GM18502 (cell line): ENCODE measurements at regions not wholly inside any gene's neighbourhood (a gene's known extent, or its start where the extent isn't known, plus 50 kb on each side); places are given as distances from the start of the nearest gene placed in this dataset.

Experiments
- ATAC-seq: cut with Tn5 transposase; IDR thresholded peaks from one replicate; pipeline ENCODE4 v1.9.1; 2021; ENCODE audit warnings: mild to moderate bottlenecking; ENCODE audit not compliant: unreplicated experiment, poor library complexity

DNA sequence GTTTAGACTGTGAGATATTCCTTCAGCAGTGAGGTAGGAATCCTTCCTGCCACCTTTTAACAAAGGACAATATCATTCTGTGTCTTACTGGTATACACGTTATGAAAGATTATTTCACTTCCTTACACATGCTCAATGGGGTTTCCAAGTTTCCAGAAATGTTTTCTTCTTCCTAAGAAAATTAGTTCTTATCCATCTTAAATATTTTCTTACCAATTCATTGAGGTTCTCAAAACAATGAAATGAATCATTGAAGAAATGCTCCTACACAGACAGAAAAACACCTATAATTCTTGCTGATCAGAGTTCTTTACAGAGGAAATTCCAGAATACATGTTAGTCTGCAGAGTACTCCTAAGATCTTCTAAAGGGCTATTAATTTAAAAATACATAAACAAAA lies 51.4 kb upstream of the SEC61G start:
- no peak for ATAC-seq

DNA sequence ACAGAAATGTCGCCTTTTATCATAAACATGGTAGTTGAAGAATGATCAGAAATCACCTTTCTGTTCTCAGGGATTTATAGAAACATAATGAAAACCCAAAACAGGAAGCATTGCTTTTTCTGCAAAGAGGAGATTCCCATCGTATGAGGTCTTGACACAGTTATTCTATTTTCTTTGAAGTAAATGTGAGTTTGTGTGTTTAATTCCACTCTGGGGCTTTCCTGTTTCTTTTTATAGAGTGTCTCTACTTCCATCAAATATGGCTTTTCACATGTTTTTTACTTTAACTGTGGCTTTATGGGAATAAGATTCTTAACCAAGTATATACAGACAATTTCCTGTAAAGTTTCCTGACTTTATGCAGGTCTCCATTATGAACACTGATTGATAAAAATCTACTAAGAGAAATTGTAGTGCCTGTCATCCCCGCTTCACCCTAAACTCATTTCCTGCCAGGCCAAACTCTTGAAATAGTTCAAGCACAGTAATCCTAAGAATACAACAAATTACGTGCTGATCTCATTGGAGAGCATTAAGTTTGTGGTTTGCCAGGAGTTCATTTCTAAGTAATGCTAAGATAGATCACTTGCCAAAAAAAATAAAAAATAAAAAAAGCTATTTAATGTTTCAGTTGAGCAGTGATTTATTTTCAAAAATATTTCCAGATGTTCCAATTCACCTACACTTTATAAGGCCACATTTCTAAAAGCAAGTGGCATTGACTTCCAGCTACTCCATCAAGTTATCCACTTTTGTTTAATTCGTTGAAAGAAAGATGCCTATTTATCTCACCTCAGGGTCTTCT lies 52.2 kb upstream of the SEC61G start:
- no peak for ATAC-seq

DNA sequence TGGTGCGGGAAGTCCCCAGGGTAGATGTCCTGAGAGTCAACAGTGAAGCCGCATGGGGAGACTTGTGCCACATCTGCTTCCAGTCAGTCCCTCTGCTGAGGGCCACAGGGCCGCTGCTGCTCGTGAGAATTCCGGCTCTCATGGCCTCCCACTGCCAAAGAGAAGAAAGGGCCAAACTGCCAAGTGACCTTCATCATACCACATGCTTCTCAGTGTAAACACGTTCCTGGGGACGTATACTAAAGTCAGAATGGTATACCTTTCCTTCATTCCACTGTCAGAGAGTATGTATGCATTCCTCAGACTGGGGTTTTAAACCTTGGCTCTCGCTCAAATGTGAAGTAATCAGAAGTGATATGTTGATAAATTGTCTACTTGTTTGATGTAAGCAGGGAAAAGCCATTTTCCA lies 52.8 kb upstream of the SEC61G start:
- ATAC-seq, result no peak

DNA sequence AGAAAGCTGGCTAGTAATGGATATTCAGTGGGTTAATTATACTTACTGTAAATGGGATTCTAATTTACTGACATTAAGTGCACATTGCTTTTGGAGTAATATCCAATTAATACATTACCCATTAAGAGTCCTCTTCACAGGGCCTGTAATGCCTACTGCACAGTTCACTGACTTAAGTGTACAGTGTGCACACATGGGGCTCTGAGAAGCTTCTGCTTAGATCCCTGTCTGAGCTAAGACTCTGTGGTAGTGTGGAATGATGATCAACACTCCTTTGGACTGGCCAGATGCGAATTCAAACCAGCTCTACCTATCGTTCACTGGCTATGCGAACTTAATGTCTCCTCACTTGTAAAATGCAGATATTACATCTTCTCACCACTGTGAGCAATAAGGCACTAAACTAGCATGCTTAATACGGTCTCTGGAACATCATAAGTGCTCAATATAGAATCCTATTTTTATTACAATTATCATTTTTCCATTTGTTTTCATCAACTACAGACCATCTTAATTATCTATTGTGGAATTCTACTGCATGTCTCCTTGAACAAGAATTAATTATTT lies 53.8 kb upstream of the SEC61G start:
- ATAC-seq, result no peak

DNA sequence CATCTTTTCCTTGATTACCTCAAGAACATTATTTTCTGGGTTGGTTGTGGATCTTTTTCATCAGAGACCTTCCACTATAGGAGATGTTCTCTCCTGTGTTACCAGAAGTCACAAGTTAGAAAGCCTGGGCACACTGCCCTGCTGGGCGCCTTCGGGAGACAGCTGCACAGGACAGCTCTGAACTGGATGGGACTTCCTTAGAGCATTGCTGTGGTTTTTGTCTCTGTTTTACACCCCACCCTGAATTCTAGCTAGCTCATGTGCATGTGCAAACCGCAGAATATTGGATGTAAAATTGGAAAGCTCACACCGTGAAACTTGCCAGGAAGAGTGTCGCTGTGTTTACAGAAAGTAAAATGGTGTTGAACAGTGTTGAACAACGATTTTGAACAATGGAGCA lies 54.4 kb upstream of the SEC61G start:
- ATAC-seq, result no peak

DNA sequence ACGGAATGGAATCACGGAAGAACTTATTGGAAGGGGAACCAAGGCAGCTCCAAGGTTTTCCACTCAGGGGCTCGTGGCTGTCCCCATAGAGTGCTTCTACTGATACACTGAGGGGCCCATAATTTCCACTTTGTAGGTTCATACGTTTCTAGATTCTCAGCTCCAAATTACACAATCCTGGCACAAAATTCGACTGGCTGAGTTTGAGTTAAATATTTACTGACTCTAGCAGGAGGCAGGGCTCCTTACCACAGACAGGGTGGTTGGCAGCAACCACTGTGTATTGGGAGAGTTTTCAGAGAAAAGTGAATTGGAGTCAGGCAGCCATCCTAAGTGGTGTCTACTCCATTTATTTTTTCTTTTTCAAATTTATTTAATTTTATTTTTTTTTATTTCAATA lies 55.4 kb upstream of the SEC61G start:
- no peak for ATAC-seq

DNA sequence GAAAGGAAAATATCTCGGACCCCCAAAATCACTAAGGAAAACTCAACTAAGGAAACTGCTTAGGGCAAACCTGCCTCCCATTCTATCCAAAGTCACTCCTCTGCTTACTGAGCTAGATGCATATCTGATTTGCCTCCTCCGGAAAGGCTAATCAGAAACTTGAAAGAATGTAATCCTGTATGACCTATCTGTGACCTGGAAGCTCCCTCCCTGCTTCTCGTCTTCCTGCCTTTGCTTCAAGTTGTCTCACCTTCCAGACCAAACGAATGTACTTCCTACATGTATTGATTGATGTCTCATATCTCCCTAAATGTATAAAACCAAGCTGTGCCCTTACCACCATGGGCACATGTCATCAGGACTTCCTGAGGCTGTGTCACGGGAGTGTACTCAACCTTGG lies 58.1 kb upstream of the SEC61G start:
- ATAC-seq, result no peak

DNA sequence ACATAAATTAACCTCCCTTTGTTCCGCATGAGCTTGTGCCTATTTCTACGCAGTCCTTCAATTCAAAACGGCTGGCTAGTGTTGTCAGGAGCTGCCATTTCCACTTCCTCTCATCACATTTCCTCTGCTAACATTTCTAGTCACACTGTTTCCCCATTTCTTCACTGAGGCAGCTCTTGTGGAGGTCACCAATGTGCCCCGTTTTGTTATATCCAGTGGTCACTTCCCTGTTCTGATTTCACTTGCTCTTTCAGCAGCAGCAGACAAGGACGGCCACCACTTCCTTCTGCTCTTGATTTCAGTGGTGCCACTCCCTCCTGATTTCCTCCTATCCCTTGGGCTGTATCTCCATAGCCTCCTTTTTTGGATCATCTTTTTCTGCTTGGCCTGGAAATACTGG lies 64.8 kb upstream of the SEC61G start:
- ATAC-seq, result no peak

DNA sequence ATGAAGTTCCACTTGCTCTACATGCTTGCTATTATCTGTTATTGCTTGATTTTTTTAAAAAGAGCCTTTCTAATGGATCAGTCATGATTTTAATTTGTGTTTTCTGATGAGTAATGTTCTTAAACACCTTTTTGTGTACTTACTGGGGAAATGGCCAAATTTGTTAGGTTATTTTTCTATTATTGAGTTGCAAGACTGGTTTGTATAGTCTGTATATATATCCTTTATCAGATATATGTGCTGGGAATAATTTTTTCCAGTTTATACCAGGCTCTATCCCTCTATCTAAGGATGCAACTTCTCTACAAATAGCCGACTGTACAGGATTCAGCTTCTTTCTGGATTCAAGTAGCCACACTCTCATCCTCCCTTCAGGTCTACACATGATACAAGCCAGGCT lies 65.6 kb upstream of the SEC61G start:
- ATAC-seq, result no peak

DNA sequence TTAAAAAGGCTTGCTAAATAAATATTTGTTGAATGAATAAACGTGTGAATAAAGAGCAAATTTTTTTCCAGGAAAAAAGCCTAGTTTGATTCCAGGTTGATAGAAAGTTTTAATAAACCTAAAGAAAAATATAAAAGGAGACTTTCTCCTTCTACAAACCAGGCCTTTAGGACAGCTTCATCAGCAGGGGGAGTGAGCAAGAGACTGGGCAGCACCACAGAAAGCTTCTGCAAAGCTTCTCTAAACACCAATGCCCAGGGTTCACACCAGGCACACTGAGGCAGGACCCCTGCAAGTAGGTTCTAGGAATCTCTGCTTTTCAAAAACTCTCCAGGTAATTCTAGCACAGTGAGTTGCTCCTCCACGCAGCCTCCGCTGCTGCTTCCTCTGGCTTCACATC lies 66.4 kb upstream of the SEC61G start:
- ATAC-seq, result no peak

DNA sequence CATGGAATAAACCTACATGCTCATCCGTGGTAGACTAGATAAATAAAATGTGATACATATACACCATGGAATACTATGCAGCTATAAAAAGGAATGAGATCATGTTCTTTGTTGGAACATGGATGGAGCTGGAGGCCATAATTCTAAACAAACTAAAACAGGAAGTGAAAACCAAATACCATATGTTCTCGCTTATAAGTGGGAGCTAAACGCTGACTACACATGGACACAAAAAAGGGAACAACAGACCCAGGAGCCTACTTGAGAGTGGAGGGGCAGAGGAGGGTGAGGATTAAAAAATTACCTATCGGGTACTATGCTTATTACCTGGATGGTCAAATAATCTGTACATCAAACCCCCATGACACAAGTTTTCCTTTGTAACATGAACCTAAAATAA lies 68.7 kb upstream of the SEC61G start:
- ATAC-seq, result no peak

DNA sequence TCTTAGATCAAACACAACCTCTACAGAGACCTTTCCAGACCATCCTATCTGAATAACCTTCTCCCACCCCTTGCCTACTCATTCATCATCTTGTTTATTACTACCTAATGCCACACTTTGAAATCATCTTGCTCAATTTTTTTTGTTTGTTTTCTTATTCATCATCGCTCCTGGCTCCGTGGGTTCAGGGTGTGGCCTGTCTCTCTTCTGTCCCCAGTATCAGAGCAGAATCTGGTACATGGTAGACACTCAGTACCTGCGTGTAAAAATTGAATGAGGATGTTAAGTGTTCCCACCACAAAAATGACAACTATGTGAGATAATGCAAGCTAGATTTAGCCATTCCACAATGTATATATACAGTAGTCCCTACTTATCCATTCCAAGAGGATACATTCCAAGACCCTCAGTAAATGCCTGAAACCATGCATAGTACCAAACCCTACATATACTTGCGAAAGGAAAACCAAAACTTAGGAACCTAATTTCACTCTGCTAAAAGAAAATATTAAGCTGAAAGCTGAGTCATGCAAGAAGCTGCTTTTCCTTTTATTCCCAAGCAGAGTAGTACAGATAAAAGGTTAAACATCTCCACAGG lies 72.1 kb upstream of the SEC61G start:
- no peak for ATAC-seq

DNA sequence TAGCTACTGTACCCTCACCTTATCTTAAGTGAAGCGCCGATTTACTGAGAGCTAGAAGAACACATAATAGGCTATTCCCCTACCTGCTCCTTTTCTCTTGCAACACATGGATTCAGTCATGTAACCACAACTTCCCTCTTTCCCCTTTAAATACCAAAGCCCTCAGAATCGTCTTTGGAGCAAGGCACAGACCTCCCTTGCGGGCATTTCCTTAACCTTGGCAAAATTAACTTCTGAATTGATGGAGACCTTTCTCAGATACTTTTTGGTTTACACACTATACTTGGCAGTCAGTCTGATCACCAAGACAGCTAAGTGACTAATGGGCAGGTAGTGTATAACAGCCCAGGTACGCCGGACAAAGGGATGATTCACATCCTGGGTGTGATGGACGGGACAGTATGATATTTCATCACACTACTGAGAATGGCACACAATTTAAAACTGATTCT lies 72.7 kb upstream of the SEC61G start:
- no peak for ATAC-seq

DNA sequence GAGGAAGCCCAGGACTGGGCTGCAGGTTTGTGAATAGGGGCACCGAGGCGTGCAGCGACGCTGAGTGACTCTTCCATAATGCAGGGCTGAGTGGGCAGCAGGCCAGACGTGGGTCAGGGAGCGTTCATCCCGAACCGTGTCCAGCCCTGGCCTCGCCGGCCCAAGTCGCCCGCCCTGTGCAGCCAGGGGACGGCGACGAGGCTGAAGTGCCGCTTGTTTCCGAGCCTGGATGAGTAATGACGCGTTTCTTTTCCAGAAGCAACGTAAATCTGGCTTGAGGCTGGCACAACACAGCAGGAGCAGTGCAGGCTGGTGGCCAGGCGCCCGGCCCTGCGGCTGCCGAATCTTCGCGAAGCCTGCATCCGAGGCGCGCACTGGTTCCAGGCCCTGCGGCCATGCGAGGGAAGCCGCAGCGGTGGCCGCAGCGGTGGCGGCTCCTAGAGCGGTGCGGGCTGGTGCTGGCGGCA lies 74.0 kb upstream of the SEC61G start:
- no peak for ATAC-seq

DNA sequence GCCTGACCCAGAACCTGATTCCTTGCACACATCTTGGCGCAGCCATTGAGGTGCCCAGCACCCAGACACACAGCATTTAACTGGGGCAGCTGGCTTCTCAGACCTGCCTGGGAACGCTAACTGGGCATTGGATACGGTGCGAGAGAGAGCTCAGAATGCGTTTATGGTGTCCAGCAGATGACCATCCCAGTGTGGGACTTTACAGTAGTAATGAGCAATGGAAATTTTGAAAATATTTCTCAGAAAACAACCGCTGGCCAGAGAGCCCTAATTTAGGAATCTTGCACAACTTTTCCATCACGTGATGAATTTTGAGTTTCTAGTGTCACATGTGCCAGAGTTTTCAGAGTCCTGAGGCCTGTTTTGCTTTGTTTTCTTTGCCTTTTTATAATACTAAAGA lies 78.2 kb upstream of the SEC61G start:
- no peak for ATAC-seq

DNA sequence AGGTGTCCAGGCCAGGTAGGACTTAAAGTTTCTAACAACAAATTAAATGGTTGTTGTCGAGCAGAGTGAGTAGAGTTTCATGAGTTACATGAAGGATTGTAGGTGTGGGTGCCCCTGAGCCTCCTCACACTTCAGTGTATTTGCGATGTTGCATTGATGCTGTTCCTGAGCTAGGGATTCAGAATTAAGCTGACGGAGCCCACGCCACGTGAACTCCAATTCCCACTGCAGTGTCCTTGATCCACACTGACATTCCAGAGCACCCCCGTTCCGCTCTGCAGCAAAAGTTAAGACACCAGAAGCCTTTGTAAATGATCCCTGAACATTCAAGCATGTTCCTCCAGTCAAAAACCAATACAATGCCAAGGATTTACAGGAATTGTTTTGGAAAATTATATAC lies 78.8 kb upstream of the SEC61G start:
- ATAC-seq, result no peak

DNA sequence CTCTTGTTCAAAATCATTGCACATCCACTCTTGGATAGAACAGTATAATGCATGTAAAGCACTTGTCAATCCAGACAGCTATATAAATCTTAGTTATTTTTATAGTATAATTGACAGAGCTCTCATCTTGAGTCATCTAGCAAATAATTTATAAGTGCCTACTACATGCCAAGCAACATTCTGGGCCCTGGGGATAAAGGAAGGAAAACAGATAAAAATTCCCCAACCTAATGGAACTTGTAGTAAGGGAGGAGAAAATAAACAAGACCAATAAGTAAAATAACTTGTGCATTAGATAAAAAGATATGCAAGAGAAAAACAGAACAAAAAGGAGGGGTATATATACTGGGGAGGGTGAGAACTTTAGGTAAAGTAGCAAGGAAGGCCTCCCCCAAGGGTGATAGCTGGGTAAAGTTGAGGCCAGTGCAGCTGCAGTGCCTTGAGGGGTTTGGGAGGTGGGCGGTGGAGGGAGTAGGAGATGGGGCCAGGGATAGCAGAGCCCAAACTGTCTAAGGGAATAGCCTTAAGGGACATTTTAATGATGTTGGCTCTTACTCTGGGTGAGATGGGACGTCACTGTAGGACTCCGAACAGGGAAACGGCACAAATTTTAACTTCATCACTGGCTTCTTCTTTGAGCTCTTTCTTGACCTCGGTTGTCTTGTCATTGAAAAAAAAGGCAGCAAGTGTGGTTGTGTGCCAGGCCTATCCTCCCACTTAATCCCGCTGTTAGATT lies 79.3 kb upstream of the SEC61G start:
- no peak for ATAC-seq

DNA sequence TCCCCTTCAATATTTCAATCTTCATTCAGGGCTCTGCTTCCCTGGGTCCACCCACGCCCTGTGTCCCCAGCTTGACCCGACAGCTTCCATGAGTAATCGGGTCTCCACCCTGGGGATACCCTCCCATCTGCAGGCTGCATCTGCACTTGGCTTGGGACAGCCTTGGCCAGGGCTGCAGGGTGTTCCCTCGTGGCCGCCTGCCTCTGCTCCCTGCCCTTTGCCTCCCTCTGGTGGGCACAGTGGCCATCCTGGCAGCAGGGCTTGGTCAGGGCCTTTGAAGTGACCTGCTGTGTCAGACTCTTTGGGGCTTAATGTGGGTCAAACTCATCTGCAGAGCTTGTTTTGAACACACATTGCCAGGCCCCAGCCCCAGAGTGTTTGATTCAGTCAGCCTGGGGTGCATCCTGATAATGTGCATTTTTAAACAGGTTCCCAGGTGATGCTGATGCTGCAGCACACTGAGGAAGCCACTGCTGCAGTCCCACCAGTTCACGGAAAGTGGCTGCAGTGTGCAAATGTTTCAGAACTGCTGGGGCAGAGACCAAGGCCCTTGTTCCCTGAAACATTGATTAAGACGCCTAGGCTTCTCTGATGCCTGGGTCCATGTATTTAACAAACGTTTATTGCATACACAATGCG lies 80.7 kb upstream of the SEC61G start:
- ATAC-seq, result no peak

DNA sequence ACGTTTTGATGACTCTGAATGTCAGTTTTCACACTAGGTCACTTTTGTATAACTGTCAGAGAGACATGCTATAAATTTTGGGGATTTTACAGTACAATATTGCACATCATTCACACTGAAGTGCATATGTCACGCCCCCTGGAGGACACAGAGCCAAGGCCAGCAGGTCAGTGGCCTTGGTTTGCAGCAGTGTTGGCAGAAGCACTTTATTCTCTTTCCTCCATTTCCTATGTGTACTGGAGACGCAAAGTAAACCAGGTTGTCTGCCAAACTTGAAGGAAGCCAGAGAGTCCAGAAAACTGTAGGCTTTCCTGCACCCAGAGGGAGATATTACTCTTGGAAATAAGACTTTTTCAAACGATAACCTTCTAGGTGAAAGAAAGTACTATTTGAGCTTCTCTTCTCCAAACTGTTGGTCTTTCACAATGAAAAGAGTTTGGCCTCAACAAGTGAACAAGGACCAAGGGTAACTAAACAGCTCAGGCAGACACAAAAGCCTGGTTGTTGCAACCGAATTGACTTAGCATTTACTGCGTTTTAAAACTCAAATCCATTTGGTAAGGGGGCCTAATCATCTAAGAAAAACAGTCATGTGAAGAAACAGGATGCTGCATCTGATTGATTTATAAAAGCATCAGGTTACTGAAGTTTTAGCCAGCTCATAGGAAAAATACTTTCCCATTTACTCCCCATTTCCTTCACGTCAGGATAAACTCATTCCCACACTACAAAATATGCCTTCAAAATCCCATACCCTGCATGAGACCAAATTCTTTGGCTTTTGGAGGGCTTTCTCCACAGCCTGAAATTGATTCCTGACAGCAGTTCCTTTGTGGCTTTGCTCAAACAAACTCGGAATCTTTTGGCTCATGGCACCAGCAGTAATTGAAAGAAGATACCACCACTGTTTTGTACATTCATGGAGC lies 83.0 kb upstream of the SEC61G start:
- ATAC-seq, result no peak
